DND-41 (cell line): ENCODE measurements at regions not wholly inside any gene's neighbourhood (a gene's known extent, or its start where the extent isn't known, plus 50 kb on each side); places are given as distances from the start of the nearest gene placed in this dataset.
A peak's percentile ranks its signal among the peaks of the same experiment; 100 is the strongest.
"Not testable (repeated sequence)": the region's sequence is repeated elsewhere in the genome, so short reads cannot be mapped to it uniquely, and the experiment has no call there.

ENCODE experiments used
- ATAC-seq: fragments of 200-7000 bp; cut with Tn5 transposase; 3 replicates; pipeline ENCODE4 v1.9.1; 2021; ENCODE audit warnings: low read depth; ENCODE audit not compliant: insufficient read depth
- DNase-seq: peaks from one replicate; pipeline ENCODE4 v3.0.0-alpha.2; 2020
- H2AFZ ChIP-seq: 2 replicates; pipeline ENCODE4 v1.6.0; 2012; ENCODE audit warnings: low read depth, low read length
- H3K27ac ChIP-seq: 2 replicates; pipeline ENCODE4 v1.5.1; 2012; ENCODE audit warnings: low read length, inconsistent platforms
- H3K27me3 ChIP-seq: fragments of 200-600 bp; sonication (generic); 2 replicates; pipeline ENCODE4 v1.6.0; 2012; ENCODE audit warnings: low read length, mild to moderate bottlenecking, inconsistent platforms; ENCODE audit not compliant: insufficient read depth, poor library complexity
- H3K36me3 ChIP-seq: 2 replicates; pipeline ENCODE4 v1.5.1; 2012; ENCODE audit warnings: low read length, inconsistent platforms; ENCODE audit not compliant: insufficient read depth
- H3K4me1 ChIP-seq: 2 replicates; pipeline ENCODE4 v1.5.1; 2012; ENCODE audit warnings: mild to moderate bottlenecking, low read length; ENCODE audit not compliant: insufficient read depth
- H3K4me2 ChIP-seq: 2 replicates; pipeline ENCODE4 v1.6.0; 2012; ENCODE audit warnings: mild to moderate bottlenecking, moderate library complexity, low read length, inconsistent platforms; ENCODE audit not compliant: insufficient read depth
- H3K4me3 ChIP-seq, 2 experiments: fragments of 200-600 bp in 1 of 2; shearing (Covaris generic) in 1 of 2; 2 replicates each; pipeline ENCODE4 v1.5.1; 2012 to 2016; ENCODE audit warnings: inconsistent platforms in 2 of 2, low read length in 2 of 2, mild to moderate bottlenecking in 2 of 2, low read depth in 1 of 2, moderate library complexity in 1 of 2
- H3K79me2 ChIP-seq: 2 replicates; pipeline ENCODE4 v1.6.0; 2012; ENCODE audit warnings: low read length, inconsistent platforms; ENCODE audit not compliant: insufficient read depth
- H3K9ac ChIP-seq: 2 replicates; pipeline ENCODE4 v1.6.0; 2012; ENCODE audit warnings: low read depth, mild to moderate bottlenecking, inconsistent platforms, low read length, moderate library complexity
- H3K9me3 ChIP-seq: 2 replicates; pipeline ENCODE4 v1.5.1; 2012; ENCODE audit warnings: low read length, moderate library complexity, mild to moderate bottlenecking, inconsistent platforms; ENCODE audit not compliant: insufficient read depth, severe bottlenecking
- H4K20me1 ChIP-seq: 2 replicates; pipeline ENCODE4 v1.6.0; 2012; ENCODE audit warnings: low read length; ENCODE audit not compliant: insufficient read depth
- EZH2 ChIP-seq: IDR thresholded peaks from 3 replicates; pipeline ENCODE4 v1.6.1; 2012; ENCODE audit warnings: borderline replicate concordance, low read depth, mild to moderate bottlenecking, moderate library complexity, low read length, inconsistent platforms; ENCODE audit not compliant: severe bottlenecking
- TF ChIP-seq, protein P1 (sequence below): IDR thresholded peaks from 2 replicates; pipeline ENCODE4 v1.5.1; 2012; ENCODE audit warnings: borderline replicate concordance, low read length, moderate library complexity, mild to moderate bottlenecking; ENCODE audit not compliant: poor library complexity, severe bottlenecking; ENCODE audit errors: extremely low read depth

GRCh38 chr3:110881069-110881468, 190.5 kb upstream of the NECTIN3 start:
- peak overlapping the region; percentile 61 for H2AFZ ChIP-seq
- peak overlapping the region; percentile 61 for H3K27ac ChIP-seq
- TF ChIP-seq EZH2 = no peak
- TF ChIP-seq, protein P1, sequence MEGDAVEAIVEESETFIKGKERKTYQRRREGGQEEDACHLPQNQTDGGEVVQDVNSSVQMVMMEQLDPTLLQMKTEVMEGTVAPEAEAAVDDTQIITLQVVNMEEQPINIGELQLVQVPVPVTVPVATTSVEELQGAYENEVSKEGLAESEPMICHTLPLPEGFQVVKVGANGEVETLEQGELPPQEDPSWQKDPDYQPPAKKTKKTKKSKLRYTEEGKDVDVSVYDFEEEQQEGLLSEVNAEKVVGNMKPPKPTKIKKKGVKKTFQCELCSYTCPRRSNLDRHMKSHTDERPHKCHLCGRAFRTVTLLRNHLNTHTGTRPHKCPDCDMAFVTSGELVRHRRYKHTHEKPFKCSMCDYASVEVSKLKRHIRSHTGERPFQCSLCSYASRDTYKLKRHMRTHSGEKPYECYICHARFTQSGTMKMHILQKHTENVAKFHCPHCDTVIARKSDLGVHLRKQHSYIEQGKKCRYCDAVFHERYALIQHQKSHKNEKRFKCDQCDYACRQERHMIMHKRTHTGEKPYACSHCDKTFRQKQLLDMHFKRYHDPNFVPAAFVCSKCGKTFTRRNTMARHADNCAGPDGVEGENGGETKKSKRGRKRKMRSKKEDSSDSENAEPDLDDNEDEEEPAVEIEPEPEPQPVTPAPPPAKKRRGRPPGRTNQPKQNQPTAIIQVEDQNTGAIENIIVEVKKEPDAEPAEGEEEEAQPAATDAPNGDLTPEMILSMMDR = peak; percentile 81

GRCh38 chr3:110886222-110886893, 185.3 kb upstream of the NECTIN3 start:
- H3K79me2 ChIP-seq = no peaks in the 10 kb centered on the region
- H2AFZ ChIP-seq = no peak overlapping the region
- H3K9ac ChIP-seq = no peak overlapping the region
- H3K4me3 ChIP-seq = no peak overlapping the region
- no peak overlapping the region for H3K4me2 ChIP-seq
- TF ChIP-seq, protein P1 = no peak
- no peak for TF ChIP-seq EZH2
- no peaks in the 10 kb centered on the region for H3K27me3 ChIP-seq
- no peak for ATAC-seq
- no peak overlapping the region for H3K27ac ChIP-seq
- no peaks in the 10 kb centered on the region for H3K9me3 ChIP-seq
- H3K4me1 ChIP-seq = peaks cover 9% of the 10 kb centered on the region
- H4K20me1 ChIP-seq = no peaks in the 10 kb centered on the region
- no peaks in the 10 kb centered on the region for H3K36me3 ChIP-seq
- no peak for DNase-seq

More at GRCh38 chr3:110881069-110881468, 190.5 kb upstream of the NECTIN3 start:
- Histone ChIP-seq H3K9ac (peak overlapping the region; percentile 28; the same call in 1 of the 2 replicates), H3K79me2 (no peaks in the 10 kb centered on the region), H3K9me3 (no peaks in the 10 kb centered on the region), H3K4me2 (peak overlapping the region; percentile 47), H3K4me3 (no peak overlapping the region), H3K36me3 (no peaks in the 10 kb centered on the region), H3K4me1 (peaks cover 44% of the 10 kb centered on the region), H3K27me3 (no peaks in the 10 kb centered on the region), H4K20me1 (no peaks in the 10 kb centered on the region)
- DNase-seq (peak; percentile 74), ATAC-seq (peak; percentile 87)

GRCh38 chr3:110887176-110887575, 184.4 kb upstream of the NECTIN3 start:
- TF ChIP-seq EZH2 = no peak
- TF ChIP-seq, protein P1 = no peak
- Histone ChIP-seq H3K9ac (no peak overlapping the region), H4K20me1 (no peaks in the 10 kb centered on the region), H3K4me3 (no peak overlapping the region), H3K36me3 (no peaks in the 10 kb centered on the region), H3K27me3 (no peaks in the 10 kb centered on the region), H3K9me3 (no peaks in the 10 kb centered on the region), H3K79me2 (no peaks in the 10 kb centered on the region), H2AFZ (no peak overlapping the region), H3K4me2 (no peak overlapping the region), H3K4me1 (peaks cover under 1% of the 10 kb centered on the region; the same call in 1 of the 2 replicates), H3K27ac (no peak overlapping the region)
- DNase-seq (no peak), ATAC-seq (no peak)

DNA sequence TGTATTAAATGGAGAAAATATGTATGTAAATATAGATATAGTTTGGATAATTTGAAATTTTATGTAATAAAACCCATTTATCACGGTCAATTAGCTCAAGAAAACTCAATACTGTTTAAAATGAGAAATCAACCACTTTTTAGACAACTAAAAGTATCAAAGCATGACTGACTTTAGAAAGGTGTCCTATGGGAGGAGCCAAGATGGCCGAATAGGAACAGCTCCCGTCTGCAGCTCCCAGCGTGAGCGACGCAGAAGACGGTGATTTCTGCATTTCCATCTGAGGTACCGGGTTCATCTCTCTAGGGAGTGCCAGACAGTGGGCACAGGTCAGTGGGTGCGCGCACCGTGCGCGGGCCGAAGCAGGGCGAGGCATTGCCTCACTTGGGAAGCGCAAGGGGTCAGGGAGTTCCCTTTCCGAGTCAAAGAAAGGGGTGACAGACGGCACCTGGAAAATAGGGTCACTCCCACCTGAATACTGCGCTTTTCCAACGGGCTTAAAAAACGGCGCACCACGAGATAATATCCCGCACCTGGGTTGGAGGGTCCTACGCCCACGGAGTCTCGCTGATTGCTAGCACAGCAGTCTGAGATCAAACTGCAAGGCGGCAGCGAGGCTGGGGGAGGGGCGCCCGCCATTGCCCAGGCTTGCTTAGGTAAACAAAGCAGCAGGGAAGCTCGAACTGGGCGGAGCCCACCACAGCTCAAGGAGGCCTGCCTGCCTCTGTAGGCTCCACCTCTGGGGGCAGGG, 182.8 kb upstream of the NECTIN3 start:
- ATAC-seq, H3K79me2 ChIP-seq, H4K20me1 ChIP-seq, H3K9ac ChIP-seq, H3K9me3 ChIP-seq, H3K4me3 ChIP-seq, DNase-seq, H3K4me1 ChIP-seq, H3K4me2 ChIP-seq, H2AFZ ChIP-seq, H3K36me3 ChIP-seq, H3K27ac ChIP-seq, H3K27me3 ChIP-seq: not testable (repeated sequence)

DNA sequence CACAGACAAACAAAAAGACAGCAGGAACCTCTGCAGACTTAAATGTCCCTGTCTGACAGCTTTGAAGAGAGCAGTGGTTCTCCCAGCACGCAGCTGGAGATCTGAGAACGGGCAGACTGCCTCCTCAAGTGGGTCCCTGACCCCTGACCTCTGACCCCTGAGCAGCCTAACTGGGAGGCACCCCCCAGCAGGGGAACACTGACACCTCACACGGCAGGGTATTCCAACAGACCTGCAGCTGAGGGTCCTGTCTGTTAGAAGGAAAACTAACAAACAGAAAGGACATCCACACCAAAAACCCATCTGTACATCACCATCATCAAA, 182.3 kb upstream of the NECTIN3 start:
- H3K27ac ChIP-seq, H3K4me2 ChIP-seq, H3K79me2 ChIP-seq: not testable (repeated sequence)

More for the DNA sequence above, 182.3 kb upstream of the NECTIN3 start:
- not testable (repeated sequence) for ATAC-seq, H3K27me3 ChIP-seq, H3K9me3 ChIP-seq, H4K20me1 ChIP-seq, H3K9ac ChIP-seq, H3K36me3 ChIP-seq, H3K4me3 ChIP-seq, DNase-seq, H3K4me1 ChIP-seq, H2AFZ ChIP-seq
